Caco-2 (cell line): ENCODE measurements at regions not wholly inside any gene's neighbourhood (a gene's known extent, or its start where the extent isn't known, plus 50 kb on each side); places are given as distances from the start of the nearest gene placed in this dataset.

Experiments used
- BruUV-seq: library from RNA; stranded (reverse); fragments of 400-500 nt; replicated peaks from 2 replicates; lab custom pipeline; 2021; lab: Mats Ljungman, UMichigan
- CTCF ChIA-PET: fragments of 300-600 bp; sonication (Branson Sonifier 250); formaldehyde crosslinking; loops from one replicate; lab custom pipeline; 2022; ENCODE audit warnings: antibody characterized with exemption; lab: Charles Lee
- POLR2A ChIA-PET: fragments of 300-600 bp; sonication (Branson Sonifier 250); formaldehyde crosslinking; loops from one replicate; lab custom pipeline; 2022; ENCODE audit warnings: antibody characterized with exemption; lab: Charles Lee
- DNase-seq, 2 experiments: peaks; one replicate each; pipeline versions ENCODE4 v3.0.0 to v3.0.0-alpha.2; 2020 to 2022
- H3K27me3 ChIP-seq: replicated peaks from 2 replicates; pipeline ENCODE4 v1.6.0; 2011; ENCODE audit warnings: low read length; ENCODE audit not compliant: control insufficient read depth, insufficient read depth
- H3K36me3 ChIP-seq: 2 replicates; pipeline ENCODE4 v1.5.1; 2011; ENCODE audit warnings: low read length; ENCODE audit not compliant: control insufficient read depth, insufficient read depth
- H3K4me1 ChIP-seq: fragments of 250-450 bp; sonication (Bioruptor Pico); 2 replicates; pipeline ENCODE4 v1.5.1; 2020; ENCODE audit warnings: mild to moderate bottlenecking
- H3K4me3 ChIP-seq: 2 replicates; pipeline ENCODE4 v1.5.1; 2011; ENCODE audit warnings: low read depth, mild to moderate bottlenecking, control low read depth, low read length
- H3K9me3 ChIP-seq: fragments of 250-450 bp; sonication (Bioruptor Pico); 2 replicates; pipeline ENCODE4 v1.5.1; 2020; ENCODE audit warnings: mild to moderate bottlenecking, moderate library complexity
- H3K27ac Mint-ChIP-seq: one replicate; pipeline ENCODE4 v1.8.0; 2022; ENCODE audit warnings: mixed read lengths; ENCODE audit not compliant: unreplicated experiment
- H3K27me3 Mint-ChIP-seq: one replicate; pipeline ENCODE4 v1.8.0; 2022; ENCODE audit warnings: mixed read lengths; ENCODE audit not compliant: insufficient read depth, unreplicated experiment
- H3K36me3 Mint-ChIP-seq: one replicate; pipeline ENCODE4 v1.8.0; 2022; ENCODE audit warnings: mild to moderate bottlenecking, mixed read lengths; ENCODE audit not compliant: insufficient read depth, unreplicated experiment
- H3K4me1 Mint-ChIP-seq: one replicate; pipeline ENCODE4 v1.8.0; 2022; ENCODE audit warnings: low read depth, mixed read lengths; ENCODE audit not compliant: unreplicated experiment
- H3K4me3 Mint-ChIP-seq: one replicate; pipeline ENCODE4 v1.8.0; 2022; ENCODE audit warnings: mild to moderate bottlenecking, moderate library complexity, mixed read lengths; ENCODE audit not compliant: unreplicated experiment
- H3K9me3 Mint-ChIP-seq: one replicate; pipeline ENCODE4 v1.8.0; 2022; ENCODE audit warnings: mixed read lengths; ENCODE audit not compliant: unreplicated experiment
- intact Hi-C: fragments of 100-400 bp; cut with micrococcal nuclease; formaldehyde crosslinking; loops from one replicate; pipeline ENCODE4 v1.10.0; 2022; ENCODE audit not compliant: unreplicated experiment
- TF ChIP-seq, protein P1 (sequence below), 2 experiments: fragments of 200-600 bp in 1 of 2; IDR thresholded peaks; 1 replicate in 1 of 2; 2 replicates in 1 of 2; pipeline versions ENCODE4 v1.5.1 to v1.8.0; 2011 to 2022; ENCODE audit warnings: antibody characterized with exemption in 1 of 2, control low read depth in 1 of 2, inconsistent platforms in 1 of 2, low read depth in 1 of 2, low read length in 1 of 2, mild to moderate bottlenecking in 1 of 2, moderate library complexity in 1 of 2; ENCODE audit not compliant: insufficient read depth in 1 of 2, severe bottlenecking in 1 of 2, unreplicated experiment in 1 of 2

DNA sequence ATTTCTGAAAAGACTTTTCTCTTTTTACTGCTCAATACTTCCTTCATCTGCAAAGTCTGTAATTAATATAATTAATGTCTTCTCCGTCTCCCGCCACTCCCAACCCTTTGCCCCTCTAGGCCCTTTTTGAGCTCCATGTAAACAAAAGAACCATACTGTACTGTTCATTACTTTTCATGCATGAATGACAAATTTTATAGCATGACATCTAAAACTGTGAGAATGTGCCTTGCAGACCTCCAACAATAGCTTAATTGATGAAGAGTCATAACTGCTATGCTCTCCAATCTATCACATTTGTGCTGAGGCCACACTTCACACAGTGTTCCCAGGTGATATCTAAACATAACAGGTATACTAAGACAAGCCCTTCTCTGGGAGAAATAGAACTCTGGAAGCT is 1122.7 kb upstream of the ATXN7L3B start:
- peaks cover 10% of the 10 kb centered on the region for H3K9me3 Mint-ChIP-seq
- ChIA-PET POLR2A (no interaction called here), CTCF (no interaction called here)
- Histone ChIP-seq H3K9me3 (no peaks in the 10 kb centered on the region), H3K36me3 (no peaks in the 10 kb centered on the region), H3K27me3 (no peaks in the 10 kb centered on the region), H3K4me3 (no peak overlapping the region), H3K4me1 (no peaks in the 10 kb centered on the region)
- intact Hi-C loops, result no loop called here
- no peak for DNase-seq
- TF ChIP-seq, protein P1, sequence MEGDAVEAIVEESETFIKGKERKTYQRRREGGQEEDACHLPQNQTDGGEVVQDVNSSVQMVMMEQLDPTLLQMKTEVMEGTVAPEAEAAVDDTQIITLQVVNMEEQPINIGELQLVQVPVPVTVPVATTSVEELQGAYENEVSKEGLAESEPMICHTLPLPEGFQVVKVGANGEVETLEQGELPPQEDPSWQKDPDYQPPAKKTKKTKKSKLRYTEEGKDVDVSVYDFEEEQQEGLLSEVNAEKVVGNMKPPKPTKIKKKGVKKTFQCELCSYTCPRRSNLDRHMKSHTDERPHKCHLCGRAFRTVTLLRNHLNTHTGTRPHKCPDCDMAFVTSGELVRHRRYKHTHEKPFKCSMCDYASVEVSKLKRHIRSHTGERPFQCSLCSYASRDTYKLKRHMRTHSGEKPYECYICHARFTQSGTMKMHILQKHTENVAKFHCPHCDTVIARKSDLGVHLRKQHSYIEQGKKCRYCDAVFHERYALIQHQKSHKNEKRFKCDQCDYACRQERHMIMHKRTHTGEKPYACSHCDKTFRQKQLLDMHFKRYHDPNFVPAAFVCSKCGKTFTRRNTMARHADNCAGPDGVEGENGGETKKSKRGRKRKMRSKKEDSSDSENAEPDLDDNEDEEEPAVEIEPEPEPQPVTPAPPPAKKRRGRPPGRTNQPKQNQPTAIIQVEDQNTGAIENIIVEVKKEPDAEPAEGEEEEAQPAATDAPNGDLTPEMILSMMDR (IDR thresholded peaks at IDR 0.05; ENCODE audit: insufficient read depth in 1 of 2, low read depth in 1 of 2, low read length in 1 of 2, severe bottlenecking in 1 of 2, unreplicated experiment in 1 of 2), result no peak
- no peaks in the 10 kb centered on the region for H3K36me3 Mint-ChIP-seq
- no peaks in the 10 kb centered on the region for H3K27me3 Mint-ChIP-seq
- BruUV-seq, result no TSS peak
- H3K4me1 Mint-ChIP-seq, result no peaks in the 10 kb centered on the region
- H3K27ac Mint-ChIP-seq, result no peak overlapping the region
- no peak overlapping the region for H3K4me3 Mint-ChIP-seq

DNA sequence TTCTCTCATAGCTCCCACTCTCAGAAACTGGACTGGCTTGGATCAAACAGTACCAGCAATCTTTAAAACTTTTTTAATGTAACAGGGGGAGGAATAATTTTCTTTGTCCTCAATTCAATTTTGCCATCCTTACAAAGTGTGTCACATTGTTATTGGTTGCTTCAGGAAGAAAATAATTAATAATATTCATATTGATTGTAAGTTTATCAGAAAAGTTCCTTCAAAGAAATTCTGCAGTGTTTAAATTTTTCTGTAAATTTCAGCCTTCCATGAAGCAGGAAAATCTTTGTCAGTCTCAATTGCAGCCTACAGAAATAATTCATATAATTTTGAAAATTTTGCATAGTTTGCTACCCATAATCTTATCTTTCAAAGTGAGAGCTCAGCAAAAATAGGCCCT is 1119.1 kb upstream of the ATXN7L3B start:
- no peaks in the 10 kb centered on the region for H3K27me3 Mint-ChIP-seq
- no TSS peak for BruUV-seq
- Histone ChIP-seq H3K4me3 (no peak overlapping the region), H3K36me3 (no peaks in the 10 kb centered on the region), H3K4me1 (no peaks in the 10 kb centered on the region), H3K27me3 (no peaks in the 10 kb centered on the region), H3K9me3 (no peaks in the 10 kb centered on the region; the same call in 1 of the 2 replicates)
- H3K27ac Mint-ChIP-seq, result no peak overlapping the region
- no peak for DNase-seq
- ChIA-PET POLR2A (no interaction called here), CTCF (no interaction called here)
- peaks cover 7% of the 10 kb centered on the region for H3K9me3 Mint-ChIP-seq
- no peaks in the 10 kb centered on the region for H3K4me1 Mint-ChIP-seq
- no peaks in the 10 kb centered on the region for H3K36me3 Mint-ChIP-seq
- TF ChIP-seq, protein P1 (IDR thresholded peaks at IDR 0.05; ENCODE audit: insufficient read depth in 1 of 2, low read depth in 1 of 2, low read length in 1 of 2, severe bottlenecking in 1 of 2, unreplicated experiment in 1 of 2), result no peak
- intact Hi-C loops, result no loop called here
- no peak overlapping the region for H3K4me3 Mint-ChIP-seq

DNA sequence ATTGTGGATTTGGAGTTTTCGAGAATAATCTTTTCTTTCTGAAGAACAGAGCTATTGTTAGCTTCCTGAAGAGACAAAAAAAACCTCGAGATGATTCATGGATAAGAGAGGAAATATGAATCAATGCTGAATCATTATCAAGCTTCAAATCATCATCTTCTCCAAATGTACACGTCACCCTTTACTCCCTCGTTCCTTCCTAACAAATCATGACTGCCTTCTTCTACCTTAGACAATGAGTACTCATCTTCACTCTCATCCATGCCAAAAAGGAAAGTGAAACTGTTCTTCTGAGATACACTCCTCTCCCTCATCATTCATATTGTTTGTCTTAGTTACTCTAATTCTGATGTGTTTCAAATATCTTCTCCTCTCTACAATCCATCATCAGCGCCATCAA is 1115.8 kb upstream of the ATXN7L3B start:
- Histone ChIP-seq H3K4me1 (no peaks in the 10 kb centered on the region), H3K9me3 (no peaks in the 10 kb centered on the region; the same call in 1 of the 2 replicates), H3K27me3 (no peaks in the 10 kb centered on the region), H3K4me3 (no peak overlapping the region), H3K36me3 (no peaks in the 10 kb centered on the region)
- Mint-ChIP-seq H3K27ac (no peak overlapping the region), H3K27me3 (no peaks in the 10 kb centered on the region), H3K9me3 (peaks cover 13% of the 10 kb centered on the region), H3K4me3 (no peak overlapping the region), H3K4me1 (no peaks in the 10 kb centered on the region), H3K36me3 (no peaks in the 10 kb centered on the region)
- POLR2A ChIA-PET, result no interaction called here
- intact Hi-C loops, result no loop called here
- TF ChIP-seq, protein P1 (IDR thresholded peaks at IDR 0.05; ENCODE audit: insufficient read depth in 1 of 2, low read depth in 1 of 2, low read length in 1 of 2, severe bottlenecking in 1 of 2, unreplicated experiment in 1 of 2), result no peak
- BruUV-seq, result no TSS peak
- CTCF ChIA-PET, result no interaction called here
- no peak for DNase-seq
